ENCODE measurements at regions not wholly inside any gene's neighbourhood (a gene's known extent, or its start where the extent isn't known, plus 50 kb on each side); places are given as distances from the start of the nearest gene placed in this dataset.

- TF ChIP-seq RCOR1 (IDR thresholded peaks at IDR 0.05; ENCODE audit: low read length) (no peak), EP300 (IDR thresholded peaks at IDR 0.05; ENCODE audit: borderline replicate concordance in 1 of 2, low read depth in 1 of 2, low read length in 1 of 2) (no peak), FOXM1 (IDR thresholded peaks at IDR 0.05; ENCODE audit: low read depth) (no peak)
Observed at GRCh38 chr4:123876143-123876542, 479.5 kb downstream of the SPRY1 start.

Data from SK-N-SH (cell line).